Tibial nerve (tissue), 4 donors: ENCODE measurements at regions not wholly inside any gene's neighbourhood (a gene's known extent, or its start where the extent isn't known, plus 50 kb on each side); places are given as distances from the start of the nearest gene placed in this dataset.

Experiments used
- DNase-seq, 2 donors: peaks; one replicate each; pipeline ENCODE4 v3.0.0-alpha.2; 2019; ENCODE audit warnings: low spot score in 2 of 2
- H3K27ac ChIP-seq, 4 donors: fragments of 200-600 bp; sonication (generic) in 3 of 4; one replicate each; pipeline ENCODE4 v1.5.1; 2017 to 2019; ENCODE audit warnings: mild to moderate bottlenecking in 1 of 4
- H3K27me3 ChIP-seq, 2 donors: fragments of 200-600 bp; sonication (generic) in 1 of 2; one replicate each; pipeline versions ENCODE4 v1.5.1 to v1.6.0; 2017 to 2019
- H3K36me3 ChIP-seq, 3 donors: fragments of 200-600 bp; sonication (generic); one replicate each; pipeline ENCODE4 v1.5.1; 2018 to 2019
- H3K4me1 ChIP-seq, 4 donors: fragments of 200-600 bp; sonication (generic) in 3 of 4; one replicate each; pipeline ENCODE4 v1.5.1; 2017 to 2019
- H3K4me3 ChIP-seq, 4 donors: fragments of 200-600 bp; sonication (generic) in 3 of 4; one replicate each; pipeline ENCODE4 v1.5.1; 2017 to 2019; ENCODE audit warnings: mild to moderate bottlenecking in 1 of 4, moderate library complexity in 1 of 4
- H3K9me3 ChIP-seq, 4 donors: fragments of 200-600 bp; sonication (generic) in 3 of 4; one replicate each; pipeline ENCODE4 v1.5.1; 2017 to 2019
- CTCF ChIP-seq, 5 experiments: fragments of 200-600 bp in 3 of 5; fragments of 450-650 bp in 2 of 5; sonication (generic) in 3 of 5; IDR thresholded peaks; one replicate each; pipeline ENCODE4 v1.5.1; 2016 to 2019; ENCODE audit warnings: antibody characterized with exemption in 5 of 5, mild to moderate bottlenecking in 3 of 5, moderate library complexity in 2 of 5
- EP300 ChIP-seq, 2 donors: sonication (generic); formaldehyde crosslinking; IDR thresholded peaks; one replicate each; pipeline ENCODE4 v1.6.1; 2017; ENCODE audit warnings: antibody characterized with exemption in 2 of 2, mild to moderate bottlenecking in 1 of 2
- POLR2A ChIP-seq, 2 donors: fragments of 450-650 bp; IDR thresholded peaks; one replicate each; pipeline ENCODE4 v1.6.1; 2017; ENCODE audit warnings: antibody characterized with exemption in 2 of 2, mild to moderate bottlenecking in 2 of 2, moderate library complexity in 2 of 2
- WGBS, 2 donors: methylation state at CpG; one replicate each; pipeline ENCODE4 v1.1.5; 2018; 5-methylcytosine and 5-hydroxymethylcytosine counted together

GRCh38 chr1:181990728-181991127 lies 70.8 kb downstream of the ZNF648 start:
- Histone ChIP-seq H3K27ac (no peak overlapping the region), H3K9me3 (no peaks in the 10 kb centered on the region), H3K4me3 (no peak overlapping the region), H3K27me3 (no peaks in the 10 kb centered on the region), H3K36me3 (no peaks in the 10 kb centered on the region), H3K4me1 (peaks cover 0 to 21% (median 3%) of the 10 kb centered on the region in 4 donors)
- TF ChIP-seq EP300 (IDR thresholded peaks at IDR 0.05) (no peak), POLR2A (IDR thresholded peaks at IDR 0.05) (no peak), CTCF (IDR thresholded peaks at IDR 0.05) (no peak)
- DNase-seq: no peak
- WGBS, 2 donors: 75 to 80% methylated on average over 2 of the region's 2 CpGs

- H3K4me3 ChIP-seq: no peak overlapping the region
- H3K27ac ChIP-seq: no peak overlapping the region
- TF ChIP-seq CTCF (IDR thresholded peaks at IDR 0.05) (no peak), POLR2A (IDR thresholded peaks at IDR 0.05) (no peak), EP300 (IDR thresholded peaks at IDR 0.05) (no peak)
- no peaks in the 10 kb centered on the region for H3K36me3 ChIP-seq
- 92% methylated on average over 2 of the region's 2 CpGs for WGBS, 2 donors
- H3K4me1 ChIP-seq: peaks cover 0 to 30% (median 3%) of the 10 kb centered on the region in 4 donors
- no peaks in the 10 kb centered on the region for H3K9me3 ChIP-seq
- no peak for DNase-seq
- no peaks in the 10 kb centered on the region for H3K27me3 ChIP-seq
Observed at GRCh38 chr1:181989261-181989920, 72.1 kb downstream of the ZNF648 start.

GRCh38 chr1:181987996-181988395 lies 73.5 kb downstream of the ZNF648 start:
- TF ChIP-seq EP300 (IDR thresholded peaks at IDR 0.05) (no peak), CTCF (IDR thresholded peaks at IDR 0.05) (no peak), POLR2A (IDR thresholded peaks at IDR 0.05) (no peak)
- H3K9me3 ChIP-seq: no peaks in the 10 kb centered on the region
- no peaks in the 10 kb centered on the region for H3K27me3 ChIP-seq
- H3K36me3 ChIP-seq: no peaks in the 10 kb centered on the region
- no peak for DNase-seq
- H3K27ac ChIP-seq: peak overlapping the region in 1 of 4 donors; percentile 74
- H3K4me3 ChIP-seq: no peak overlapping the region
- 66 to 72% methylated on average over 2 of the region's 2 CpGs for WGBS, 2 donors
- H3K4me1 ChIP-seq: peaks cover 0 to 30% (median 3%) of the 10 kb centered on the region in 4 donors

GRCh38 chr1:181987334-181987895 lies 74.1 kb downstream of the ZNF648 start:
- H3K4me1 ChIP-seq: peaks cover 0 to 30% (median 3%) of the 10 kb centered on the region in 4 donors
- WGBS, 2 donors: 22 to 26% methylated on average over 6 of the region's 6 CpGs
- H3K4me3 ChIP-seq: no peak overlapping the region
- H3K36me3 ChIP-seq: no peaks in the 10 kb centered on the region
- H3K27me3 ChIP-seq: no peaks in the 10 kb centered on the region
- TF ChIP-seq CTCF (IDR thresholded peaks at IDR 0.05) (no peak), EP300 (IDR thresholded peaks at IDR 0.05) (no peak), POLR2A (IDR thresholded peaks at IDR 0.05) (no peak)
- peak overlapping the region in 2 of 4 donors; percentile 46 to 74 for H3K27ac ChIP-seq
- H3K9me3 ChIP-seq: no peaks in the 10 kb centered on the region
- DNase-seq: no peak

- no peaks in the 10 kb centered on the region for H3K36me3 ChIP-seq
- no peaks in the 10 kb centered on the region for H3K27me3 ChIP-seq
- H3K4me1 ChIP-seq: peaks cover 0 to 30% (median 3%) of the 10 kb centered on the region in 4 donors
- peak overlapping the region in 2 of 4 donors; percentile 46 to 74 for H3K27ac ChIP-seq
- H3K9me3 ChIP-seq: no peaks in the 10 kb centered on the region
- no peak for DNase-seq
- TF ChIP-seq EP300 (IDR thresholded peaks at IDR 0.05) (no peak), POLR2A (IDR thresholded peaks at IDR 0.05) (no peak), CTCF (IDR thresholded peaks at IDR 0.05) (no peak)
- WGBS, 2 donors: 12 to 20% methylated on average over 2 of the region's 2 CpGs
- H3K4me3 ChIP-seq: no peak overlapping the region
Observed at GRCh38 chr1:181986907-181987305, 74.6 kb downstream of the ZNF648 start.
